SK-N-SH (cell line): ENCODE measurements at regions not wholly inside any gene's neighbourhood (a gene's known extent, or its start where the extent isn't known, plus 50 kb on each side); places are given as distances from the start of the nearest gene placed in this dataset.
A peak's percentile ranks its signal among the peaks of the same experiment; 100 is the strongest.

Experiments used
- CTCF ChIA-PET: fragments of 300-600, 350-600 bp; formaldehyde crosslinking; extraction: SDS; loops from one replicate; lab custom pipeline; 2021; lab: Yijun Ruan, JAX
- POLR2A ChIA-PET: fragments of 350-600 bp; sonication (Branson Sonifier 250); formaldehyde crosslinking; extraction: SDS; loops from one replicate; lab custom pipeline; 2020; ENCODE audit warnings: antibody characterized with exemption, inconsistent platforms; lab: Yijun Ruan, JAX
- DNase-seq: peaks from one replicate; pipeline ENCODE4 v3.0.0; 2012
- H2AFZ ChIP-seq: fragments of 200-600 bp; sonication (generic); 2 replicates; pipeline ENCODE4 v1.8.1; 2016; ENCODE audit warnings: antibody characterized with exemption, mild to moderate bottlenecking, low read depth
- H3F3A ChIP-seq: fragments of 200-600 bp; sonication (generic); replicated peaks from 2 replicates; pipeline ENCODE3; 2016; ENCODE audit warnings: antibody characterized with exemption, mild to moderate bottlenecking; ENCODE audit not compliant: insufficient read depth
- H3K27ac ChIP-seq, 2 experiments: fragments of 200-500 bp in 1 of 2; fragments of 200-600 bp in 1 of 2; sonication (Bioruptor generic) in 1 of 2; sonication (generic), shearing (Covaris generic) in 1 of 2; 2 replicates each; pipeline versions ENCODE4 v1.5.1 to v1.6.1; 2014 to 2016; ENCODE audit warnings: low read depth in 2 of 2, inconsistent platforms in 1 of 2, low read length in 1 of 2, mild to moderate bottlenecking in 1 of 2, mixed read lengths in 1 of 2
- H3K27me3 ChIP-seq: fragments of 200-600 bp; sonication (generic), shearing (Covaris generic); 2 replicates; pipeline ENCODE4 v1.6.1; 2016; ENCODE audit warnings: mixed run types; ENCODE audit not compliant: insufficient read depth
- H3K36me3 ChIP-seq, 2 experiments: fragments of 200-500 bp in 1 of 2; fragments of 200-600 bp in 1 of 2; sonication (Bioruptor generic) in 1 of 2; sonication (generic) in 1 of 2; replicated peaks in 1 of 2; 2 replicates each; pipeline versions ENCODE3 to v1.5.1; 2014 to 2016; ENCODE audit warnings: low read length in 1 of 2, mild to moderate bottlenecking in 1 of 2; ENCODE audit not compliant: insufficient read depth in 2 of 2, control insufficient read depth in 1 of 2
- H3K4me1 ChIP-seq, 2 experiments: fragments of 200-500 bp in 1 of 2; fragments of 200-600 bp in 1 of 2; sonication (Bioruptor generic) in 1 of 2; sonication (generic), shearing (Covaris generic) in 1 of 2; 2 replicates each; pipeline versions ENCODE4 v1.5.1 to v1.6.1; 2014 to 2016; ENCODE audit warnings: low read depth in 1 of 2, low read length in 1 of 2, mixed run types in 1 of 2; ENCODE audit not compliant: insufficient read depth in 2 of 2, control insufficient read depth in 1 of 2
- H3K4me2 ChIP-seq: fragments of 200-600 bp; sonication (generic), shearing (Covaris generic); 2 replicates; pipeline ENCODE4 v1.6.1; 2017; ENCODE audit warnings: mixed run types
- H3K4me3 ChIP-seq, 2 experiments: fragments of 200-500 bp in 1 of 2; fragments of 200-600 bp in 1 of 2; sonication (Bioruptor generic) in 1 of 2; sonication (generic), shearing (Covaris generic) in 1 of 2; 2 replicates each; pipeline versions ENCODE4 v1.5.1 to v1.8.1; 2014 to 2016; ENCODE audit warnings: low read depth in 2 of 2, inconsistent platforms in 1 of 2, low read length in 1 of 2, mild to moderate bottlenecking in 1 of 2, mixed read lengths in 1 of 2, moderate library complexity in 1 of 2
- H3K79me2 ChIP-seq: fragments of 200-600 bp; sonication (generic); 2 replicates; pipeline ENCODE4 v1.8.1; 2017; ENCODE audit warnings: mild to moderate bottlenecking; ENCODE audit not compliant: insufficient read depth
- H3K9ac ChIP-seq: fragments of 200-600 bp; sonication (generic); 2 replicates; pipeline ENCODE4 v1.6.1; 2017; ENCODE audit warnings: mixed run types
- H3K9me2 ChIP-seq: fragments of 200-600 bp; sonication (generic); 2 replicates; pipeline ENCODE4 v1.6.1; 2017; ENCODE audit warnings: mixed run types
- H3K9me3 ChIP-seq: fragments of 200-600 bp; sonication (generic); 2 replicates; pipeline ENCODE4 v1.6.1; 2017; ENCODE audit warnings: mixed run types, mild to moderate bottlenecking, moderate library complexity
- H4K20me1 ChIP-seq: fragments of 200-600 bp; sonication (generic); 2 replicates; pipeline ENCODE4 v1.6.1; 2017; ENCODE audit warnings: mild to moderate bottlenecking, mixed run types; ENCODE audit not compliant: insufficient read depth
- EP300 ChIP-seq, 2 experiments: IDR thresholded peaks; 2 replicates each; pipeline versions ENCODE4 v1.4.0 to v1.6.1; 2012; ENCODE audit warnings: borderline replicate concordance in 1 of 2, low read depth in 1 of 2, low read length in 1 of 2
- FOXM1 ChIP-seq: IDR thresholded peaks from 2 replicates; pipeline ENCODE4 v1.4.0; 2012; ENCODE audit warnings: low read depth, mild to moderate bottlenecking
- GATA2 ChIP-seq: sonication (generic); formaldehyde crosslinking; IDR thresholded peaks from 2 replicates; pipeline ENCODE4 v1.5.0; 2020; ENCODE audit warnings: mild to moderate bottlenecking, missing genetic modification reagents
- IRF3 ChIP-seq: fragments of 150-350 bp; IDR thresholded peaks from 2 replicates; pipeline ENCODE4 v1.6.1; 2016; ENCODE audit warnings: mild to moderate bottlenecking, low read depth, low read length
- JUND ChIP-seq: IDR thresholded peaks from 2 replicates; pipeline ENCODE4 v1.4.0; 2012
- MXI1 ChIP-seq: IDR thresholded peaks from 2 replicates; pipeline ENCODE4 v1.6.1; 2012; ENCODE audit warnings: mild to moderate bottlenecking, low read depth, low read length, improper control_type of control experiment
- RAD21 ChIP-seq: IDR thresholded peaks from 2 replicates; pipeline ENCODE4 v1.6.1; 2012; ENCODE audit warnings: mild to moderate bottlenecking, low read length
- RCOR1 ChIP-seq: fragments of 150-350 bp; IDR thresholded peaks from 2 replicates; pipeline ENCODE4 v1.6.1; 2017; ENCODE audit warnings: antibody characterized with exemption, low read length
- RFX5 ChIP-seq: IDR thresholded peaks from 2 replicates; pipeline ENCODE4 v1.6.1; 2012; ENCODE audit warnings: mild to moderate bottlenecking, improper control_type of control experiment, low read length
- RXRA ChIP-seq: IDR thresholded peaks from 2 replicates; pipeline ENCODE4 v1.4.0; 2012; ENCODE audit warnings: low read depth, mild to moderate bottlenecking, borderline replicate concordance
- SIN3A ChIP-seq: IDR thresholded peaks from 2 replicates; pipeline ENCODE4 v1.6.1; 2012; ENCODE audit warnings: low read depth, mild to moderate bottlenecking, low read length, moderate library complexity, borderline replicate concordance
- SMC3 ChIP-seq: IDR thresholded peaks from 2 replicates; pipeline ENCODE4 v1.6.1; 2012; ENCODE audit warnings: low read depth, low read length, improper control_type of control experiment
- TAF1 ChIP-seq: IDR thresholded peaks from 2 replicates; pipeline ENCODE4 v1.6.1; 2012; ENCODE audit warnings: low read depth, mild to moderate bottlenecking, low read length, moderate library complexity, borderline replicate concordance
- TEAD4 ChIP-seq: IDR thresholded peaks from 2 replicates; pipeline ENCODE4 v1.4.0; 2012; ENCODE audit warnings: mild to moderate bottlenecking, borderline replicate concordance; ENCODE audit not compliant: insufficient read depth
- USF1 ChIP-seq: IDR thresholded peaks from 2 replicates; pipeline ENCODE4 v1.4.0; 2012; ENCODE audit warnings: low read depth, borderline replicate concordance
- WGBS: methylation state at CpG from one replicate; pipeline ENCODE4 v1.1.6; 2017; ENCODE audit warnings: low lambda C conversion rate; 5-methylcytosine and 5-hydroxymethylcytosine counted together
- TF ChIP-seq, protein P1 (sequence below): IDR thresholded peaks from 2 replicates; pipeline ENCODE4; 2012
- TF ChIP-seq, protein P2 (sequence below): fragments of 200-600 bp; sonication (generic); IDR thresholded peaks from 2 replicates; pipeline ENCODE4 v1.6.1; 2017; ENCODE audit warnings: antibody characterized with exemption, mild to moderate bottlenecking, moderate library complexity

DNA sequence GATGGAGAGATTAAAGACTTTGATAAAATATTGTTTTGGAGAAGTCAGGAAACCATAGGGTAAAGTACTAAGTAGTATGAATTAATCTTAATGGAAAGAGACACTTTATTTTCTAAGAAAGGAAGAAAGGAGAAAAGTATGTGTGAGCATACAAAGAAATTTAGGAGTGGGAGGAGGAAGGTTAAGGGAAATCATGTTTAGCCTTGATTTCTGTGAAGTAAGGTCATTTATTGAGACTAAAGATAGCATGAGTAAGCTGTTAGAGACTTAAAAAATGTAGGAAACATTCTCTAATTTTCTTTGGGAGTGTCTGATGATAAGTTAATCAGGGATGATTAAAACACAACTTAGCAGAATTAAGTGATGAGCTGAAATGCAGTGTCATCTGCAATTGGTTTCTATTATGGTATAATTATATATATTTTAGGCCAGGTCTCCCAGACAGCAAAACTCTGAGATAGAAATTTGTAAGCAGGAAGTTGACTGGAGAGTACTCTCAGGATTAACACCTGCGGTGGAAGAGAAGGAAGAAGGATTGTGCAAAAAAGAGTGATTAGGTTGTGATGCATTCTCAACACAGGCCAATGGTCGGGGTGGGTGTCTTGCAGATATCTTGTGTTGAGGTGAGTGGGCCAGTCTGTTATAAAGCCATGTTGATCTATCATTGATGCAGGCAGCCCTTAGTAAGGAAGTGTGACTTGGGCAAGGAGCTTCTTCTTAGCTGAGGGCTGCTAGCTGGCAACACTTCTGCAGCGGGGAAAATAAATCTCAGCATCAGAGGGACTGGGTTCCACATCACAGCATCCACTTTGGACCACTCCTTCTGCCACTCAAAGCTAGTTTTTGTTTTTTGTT is 256.2 kb downstream of the AEBP2 start:
- Histone ChIP-seq H2AFZ (0 out of 2 replicates have a peak overlapping the region, but pooled peaks have one; percentile 20), H3K9me3 (no peaks in the 10 kb centered on the region), H3K4me1 (peaks cover 0 to 13% of the 10 kb centered on the region in 2 experiments; a peak in 1 of 4 replicates), H3K4me3 (no peak overlapping the region), H3K9me2 (no peaks in the 10 kb centered on the region), H3K9ac (no peak overlapping the region), H3K4me2 (peak overlapping the region; percentile 25; the same call in 1 of the 2 replicates), H3K27ac (peak overlapping the region; percentile 28 to 52; a peak in 3 of 4 replicates), H3K79me2 (no peaks in the 10 kb centered on the region), H3F3A (peaks cover 14% of the 10 kb centered on the region), H3K36me3 (no peaks in the 10 kb centered on the region), H4K20me1 (no peaks in the 10 kb centered on the region), H3K27me3 (no peaks in the 10 kb centered on the region)
- ChIA-PET POLR2A (no interaction called here), CTCF (no interaction called here)
- 62% methylated on average over 3 of the region's 3 CpGs for WGBS
- TF ChIP-seq SIN3A (no peak), MXI1 (no peak), GATA2 (CRISPR knock-in tag) (no peak), JUND (peak; percentile 32; the same call in 1 of the 2 replicates), RXRA (0 out of 2 replicates have a peak, but pooled peaks have one; percentile 17), FOXM1 (0 out of 2 replicates have a peak, but pooled peaks have one; percentile 20), TAF1 (no peak), SMC3 (no peak), RCOR1 (no peak), TEAD4 (no peak), EP300 (IDR thresholded peaks at IDR 0.05; ENCODE audit: borderline replicate concordance in 1 of 2, low read depth in 1 of 2, low read length in 1 of 2) (peak in 1 of 2 experiments; percentile 57; a peak in 2 of 4 replicates), RFX5 (no peak), IRF3 (no peak), USF1 (no peak), RAD21 (no peak)
- TF ChIP-seq, protein P1, sequence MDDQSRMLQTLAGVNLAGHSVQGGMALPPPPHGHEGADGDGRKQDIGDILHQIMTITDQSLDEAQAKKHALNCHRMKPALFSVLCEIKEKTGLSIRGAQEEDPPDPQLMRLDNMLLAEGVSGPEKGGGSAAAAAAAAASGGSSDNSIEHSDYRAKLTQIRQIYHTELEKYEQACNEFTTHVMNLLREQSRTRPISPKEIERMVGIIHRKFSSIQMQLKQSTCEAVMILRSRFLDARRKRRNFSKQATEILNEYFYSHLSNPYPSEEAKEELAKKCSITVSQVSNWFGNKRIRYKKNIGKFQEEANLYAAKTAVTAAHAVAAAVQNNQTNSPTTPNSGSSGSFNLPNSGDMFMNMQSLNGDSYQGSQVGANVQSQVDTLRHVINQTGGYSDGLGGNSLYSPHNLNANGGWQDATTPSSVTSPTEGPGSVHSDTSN: peak; percentile 31; the same call in 1 of the 2 replicates
- TF ChIP-seq, protein P2, sequence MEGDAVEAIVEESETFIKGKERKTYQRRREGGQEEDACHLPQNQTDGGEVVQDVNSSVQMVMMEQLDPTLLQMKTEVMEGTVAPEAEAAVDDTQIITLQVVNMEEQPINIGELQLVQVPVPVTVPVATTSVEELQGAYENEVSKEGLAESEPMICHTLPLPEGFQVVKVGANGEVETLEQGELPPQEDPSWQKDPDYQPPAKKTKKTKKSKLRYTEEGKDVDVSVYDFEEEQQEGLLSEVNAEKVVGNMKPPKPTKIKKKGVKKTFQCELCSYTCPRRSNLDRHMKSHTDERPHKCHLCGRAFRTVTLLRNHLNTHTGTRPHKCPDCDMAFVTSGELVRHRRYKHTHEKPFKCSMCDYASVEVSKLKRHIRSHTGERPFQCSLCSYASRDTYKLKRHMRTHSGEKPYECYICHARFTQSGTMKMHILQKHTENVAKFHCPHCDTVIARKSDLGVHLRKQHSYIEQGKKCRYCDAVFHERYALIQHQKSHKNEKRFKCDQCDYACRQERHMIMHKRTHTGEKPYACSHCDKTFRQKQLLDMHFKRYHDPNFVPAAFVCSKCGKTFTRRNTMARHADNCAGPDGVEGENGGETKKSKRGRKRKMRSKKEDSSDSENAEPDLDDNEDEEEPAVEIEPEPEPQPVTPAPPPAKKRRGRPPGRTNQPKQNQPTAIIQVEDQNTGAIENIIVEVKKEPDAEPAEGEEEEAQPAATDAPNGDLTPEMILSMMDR: no peak
- no peak for DNase-seq
